Left colon (tissue), 2 donors: ENCODE measurements at regions not wholly inside any gene's neighbourhood (a gene's known extent, or its start where the extent isn't known, plus 50 kb on each side); places are given as distances from the start of the nearest gene placed in this dataset.
"Not testable (repeated sequence)": the region's sequence is repeated elsewhere in the genome, so short reads cannot be mapped to it uniquely, and the experiment has no call there.

Experiments used
- ATAC-seq: fragments of 200-7000 bp; cut with Tn5 transposase; one replicate; pipeline ENCODE4 v1.9.1; 2020; ENCODE audit warnings: mild to moderate bottlenecking, moderate library complexity
- DNase-seq, 2 donors: peaks; one replicate each; pipeline ENCODE4 v3.0.0-alpha.2; 2020
- intact Hi-C, 2 donors: fragments of 100-400 bp; cut with DNase I in 1 of 2; cut with micrococcal nuclease in 1 of 2; formaldehyde crosslinking; loops; one replicate each; pipeline versions ENCODE4 v1.11.2 to v1.14.0; 2022; cut with DNase I, micrococcal nuclease
- donor health status: DM: no; HTN: no; CAD: no.
- donor health status: DM: yes; HTN: yes; CAD: no.

DNA sequence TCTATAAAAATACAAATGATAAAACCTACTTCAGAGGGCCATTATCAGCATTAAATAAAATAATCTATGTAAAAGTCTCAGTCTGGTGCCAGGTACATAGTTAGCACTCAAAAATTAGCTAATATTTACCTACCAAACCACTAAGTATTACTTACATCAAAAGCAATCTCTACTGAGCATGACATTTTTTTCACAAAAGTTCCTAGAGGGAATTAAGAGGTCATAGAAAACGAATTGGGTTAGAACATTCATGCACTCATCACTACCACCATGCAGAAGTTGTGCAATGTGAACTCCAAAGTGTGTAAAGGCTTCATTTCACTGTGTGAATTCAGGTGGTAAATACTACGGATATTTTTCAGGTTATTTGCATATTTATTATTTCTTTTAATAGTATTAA, 209.5 kb upstream of the FGF13 start:
- DNase-seq (no peak), ATAC-seq (no peak)
- intact Hi-C loops = loop anchor here in 1 of 2 donors (10.0 kb wide), 1 partner anchor 56 kb away; no protein-coding TSS in a partner anchor

GRCh38 chrX:138917781-138918180, 206.3 kb upstream of the FGF13 start:
- ATAC-seq = no peak
- no peak for DNase-seq
- intact Hi-C loops = no loop called here

- intact Hi-C loops = no loop called here
- ATAC-seq = no peak
- DNase-seq = no peak
Measured at GRCh38 chrX:138914767-138915166, 203.2 kb upstream of the FGF13 start.

GRCh38 chrX:138908577-138908976, 197.1 kb upstream of the FGF13 start:
- intact Hi-C loops = no loop called here
- DNase-seq = no peak
- ATAC-seq = no peak

DNA sequence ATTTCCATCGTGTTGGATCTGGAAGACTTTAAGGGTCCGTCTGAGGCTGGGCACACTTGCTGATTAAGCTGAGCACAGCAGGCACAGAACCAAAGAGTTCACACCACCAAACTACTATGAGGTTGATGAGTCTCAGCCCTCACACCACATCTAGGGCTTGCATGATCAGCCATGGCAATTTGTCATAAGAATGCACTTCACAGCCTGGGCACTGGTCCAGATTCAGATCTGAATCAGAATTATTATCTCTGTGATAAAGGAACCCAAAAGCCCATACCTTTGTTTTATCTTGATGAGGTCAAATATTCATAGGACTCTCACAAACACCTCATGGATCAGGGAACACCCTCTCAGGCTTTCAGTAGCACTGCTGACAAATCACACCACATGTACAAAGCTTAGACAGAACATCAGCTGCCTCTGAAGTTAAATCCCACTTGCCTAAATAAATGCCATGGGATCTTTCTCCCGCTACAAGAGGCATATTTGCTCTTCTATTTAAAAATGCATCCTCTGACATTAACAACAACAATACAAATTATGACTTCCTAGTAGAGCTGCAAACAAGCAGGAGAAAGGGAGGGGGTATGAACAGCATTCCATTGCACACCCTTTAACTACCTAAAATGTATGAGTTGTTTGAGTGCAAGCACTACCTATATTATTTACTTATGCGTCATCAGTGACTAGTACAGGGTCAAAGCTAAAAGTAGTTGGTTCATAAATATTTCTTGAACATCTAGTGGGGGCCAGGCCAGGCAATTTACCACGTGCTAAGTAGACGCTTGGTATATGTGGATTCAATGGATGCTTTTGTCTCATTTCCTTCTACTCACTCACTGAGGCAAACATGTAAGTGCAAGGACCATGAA, 186.3 kb upstream of the FGF13 start:
- ATAC-seq (no peak), DNase-seq (no peak)
- intact Hi-C loops = no loop called here

GRCh38 chrX:138890491-138890890, 179.0 kb upstream of the FGF13 start:
- no peak for DNase-seq
- no peak for ATAC-seq
- intact Hi-C loops = no loop called here

GRCh38 chrX:138889149-138889548, 177.6 kb upstream of the FGF13 start:
- intact Hi-C loops = no loop called here
- no peak for DNase-seq
- no peak for ATAC-seq

DNA sequence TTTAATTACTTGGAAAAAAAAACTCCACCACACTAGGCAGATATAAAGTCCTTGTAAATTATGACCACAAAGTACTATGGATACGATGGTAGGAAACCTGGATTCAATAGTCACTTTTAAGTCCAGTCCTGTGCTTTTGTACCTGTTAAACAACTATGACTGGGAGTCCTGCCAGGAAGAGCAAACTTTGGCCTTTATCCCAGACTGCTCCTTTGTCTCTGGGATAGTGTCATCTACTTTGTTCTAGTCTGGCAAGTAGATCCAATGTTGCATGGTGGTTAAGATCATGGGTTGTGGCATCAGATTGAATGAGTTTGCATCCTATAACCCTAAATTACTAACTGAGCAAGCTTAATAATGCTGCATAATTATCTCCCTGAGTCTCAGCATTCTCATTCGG, 175.3 kb upstream of the FGF13 start:
- no peak for DNase-seq
- intact Hi-C loops = no loop called here
- no peak for ATAC-seq

GRCh38 chrX:138885886-138886285, 174.4 kb upstream of the FGF13 start:
- no peak for DNase-seq
- intact Hi-C loops = no loop called here
- no peak for ATAC-seq

DNA sequence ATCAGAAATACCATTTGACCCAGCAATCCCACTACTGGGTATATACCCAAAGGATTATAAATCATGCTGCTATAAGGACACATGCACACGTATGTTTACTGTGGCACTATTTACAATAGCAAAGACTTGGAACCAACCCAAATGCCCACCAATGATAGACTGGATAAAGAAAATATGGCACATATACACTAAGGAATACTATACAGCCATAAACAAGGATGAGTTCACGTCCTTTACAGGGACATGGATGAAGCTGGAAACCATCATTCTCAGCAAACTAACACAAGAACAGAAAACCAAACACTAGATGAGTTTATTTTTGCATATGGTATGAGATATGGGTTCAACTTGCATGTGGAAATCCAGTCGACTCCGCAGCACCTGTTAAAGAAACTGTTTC, 168.8 kb upstream of the FGF13 start:
- intact Hi-C loops, DNase-seq, ATAC-seq: not testable (repeated sequence)

DNA sequence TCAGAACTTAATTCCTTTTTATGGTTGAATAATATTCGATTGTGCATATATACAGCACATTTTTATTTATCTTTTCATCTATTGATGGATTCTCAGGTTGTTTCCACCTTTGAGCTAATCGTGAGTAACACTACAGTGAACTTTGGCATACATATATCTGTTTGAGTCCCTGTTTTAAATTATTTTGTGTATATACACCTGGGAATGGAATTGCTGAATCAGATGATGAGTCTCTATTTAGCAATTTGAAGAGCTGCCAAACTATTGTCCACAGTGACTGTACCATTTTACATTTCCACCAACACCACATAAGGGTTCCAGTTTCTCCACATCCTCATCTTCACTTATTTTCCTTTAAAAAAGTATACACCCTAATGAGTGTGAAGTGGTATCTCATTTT, 166.2 kb upstream of the FGF13 start:
- ATAC-seq (no peak), DNase-seq (no peak)
- intact Hi-C loops = no loop called here

DNA sequence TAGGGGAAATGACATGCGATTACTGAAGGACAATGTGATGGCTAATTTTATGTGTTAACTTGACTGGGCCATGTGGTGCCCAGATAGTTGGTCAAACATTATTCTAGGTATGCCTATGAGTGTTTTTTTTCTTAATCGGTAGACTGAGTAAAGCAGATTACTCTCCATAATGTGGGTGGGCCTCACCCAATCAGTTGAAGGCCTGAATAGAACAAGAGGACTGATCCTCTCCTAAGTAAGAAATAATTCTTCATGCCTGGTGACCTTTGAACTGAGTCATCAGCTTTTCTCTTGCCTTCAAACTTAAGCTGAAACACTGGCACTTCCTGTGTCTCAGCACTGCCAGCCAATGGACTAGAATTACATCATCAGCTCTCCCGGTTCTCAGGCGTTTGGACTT, 164.0 kb upstream of the FGF13 start:
- ATAC-seq (no peak), DNase-seq (no peak)
- intact Hi-C loops = no loop called here

DNA sequence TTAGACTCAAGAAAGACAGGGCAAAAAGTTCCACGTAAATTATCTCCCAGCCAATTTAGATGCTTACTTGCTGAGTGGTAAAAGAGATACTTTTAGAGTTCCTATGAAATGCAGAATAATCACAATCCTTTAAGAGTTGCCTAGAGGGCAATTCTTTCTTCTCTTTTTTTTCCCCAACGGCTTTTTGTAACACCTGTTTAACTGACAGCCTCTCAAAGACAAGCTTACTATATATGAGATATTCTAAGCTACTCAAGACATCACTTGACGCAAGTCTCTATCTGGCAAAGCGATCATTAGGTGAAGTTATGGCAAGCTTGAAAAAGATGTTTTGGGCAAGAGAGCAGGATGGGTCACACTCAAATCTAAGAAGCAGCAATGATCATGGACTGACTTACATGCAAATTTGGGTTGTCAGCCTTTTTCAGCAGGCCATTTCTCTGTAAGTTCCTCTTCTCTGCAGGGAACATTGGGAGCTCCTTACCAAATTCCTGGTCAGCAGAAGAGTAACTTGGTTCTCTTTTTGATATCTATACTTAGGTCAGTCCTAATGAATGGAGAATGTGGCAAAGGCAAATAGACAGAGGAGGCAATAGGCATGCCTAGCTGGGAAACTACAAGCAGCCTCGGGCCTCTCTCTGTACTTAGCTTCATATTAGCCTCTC, 162.9 kb upstream of the FGF13 start:
- ATAC-seq = no peak
- no peak for DNase-seq
- intact Hi-C loops = no loop called here

DNA sequence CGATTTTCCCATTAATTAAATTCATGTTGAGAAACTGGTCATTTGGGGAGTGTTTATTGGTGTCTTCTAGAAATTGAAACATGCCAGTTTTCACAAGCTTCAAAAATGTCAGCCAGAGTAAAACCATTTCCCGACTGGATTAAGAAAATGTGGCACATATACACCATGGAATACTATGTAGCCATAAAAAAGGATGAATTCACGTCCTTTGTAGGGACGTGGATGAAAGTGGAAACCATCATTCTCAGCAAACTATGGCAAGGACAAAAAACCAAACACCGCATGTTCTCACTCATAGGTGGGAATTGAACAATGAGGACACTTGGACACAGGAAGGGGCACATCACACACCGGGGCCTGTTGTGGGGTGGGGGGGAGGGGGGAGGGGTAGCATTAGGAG, 162.1 kb upstream of the FGF13 start:
- ATAC-seq, intact Hi-C loops, DNase-seq: not testable (repeated sequence)

- no peak for ATAC-seq
- intact Hi-C loops = no loop called here
- DNase-seq = no peak
Measured at GRCh38 chrX:138872537-138872936, 161.0 kb upstream of the FGF13 start.

DNA sequence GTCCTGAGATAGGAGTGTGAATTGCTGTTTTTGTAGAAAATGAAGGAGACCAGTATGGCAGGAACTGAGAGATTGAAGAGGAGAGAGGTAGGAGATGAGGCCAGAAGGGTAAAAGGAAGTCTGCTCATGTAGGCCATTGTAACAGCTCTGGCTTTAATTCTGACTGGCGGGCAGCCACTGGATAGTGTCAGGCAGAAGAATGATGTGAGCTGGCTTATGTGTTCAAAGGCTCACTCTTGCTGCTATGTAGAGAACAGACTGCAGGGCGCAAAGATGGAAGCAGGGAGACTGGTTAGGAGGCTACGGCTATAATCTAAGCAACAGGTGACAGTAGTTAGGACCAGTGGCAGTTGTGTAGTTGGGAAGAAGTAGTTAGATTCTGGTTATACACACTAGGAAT, 160.2 kb upstream of the FGF13 start:
- DNase-seq (no peak), ATAC-seq (no peak)
- intact Hi-C loops = no loop called here

GRCh38 chrX:138866643-138867042, 155.1 kb upstream of the FGF13 start:
- no peak for ATAC-seq
- DNase-seq = no peak
- intact Hi-C loops = loop anchor here in 1 of 2 donors (10.0 kb wide), 1 partner anchor 58 kb away; no protein-coding TSS in a partner anchor

- ATAC-seq (no peak), DNase-seq (no peak)
- intact Hi-C loops = loop anchor here in 1 of 2 donors (10.0 kb wide), 1 partner anchor 60 kb away; no protein-coding TSS in a partner anchor
Measured at GRCh38 chrX:138865093-138865649, 153.7 kb upstream of the FGF13 start.

- intact Hi-C loops = no loop called here
- ATAC-seq = no peak
- DNase-seq = no peak
Measured at GRCh38 chrX:138859421-138859820, 147.9 kb upstream of the FGF13 start.

DNA sequence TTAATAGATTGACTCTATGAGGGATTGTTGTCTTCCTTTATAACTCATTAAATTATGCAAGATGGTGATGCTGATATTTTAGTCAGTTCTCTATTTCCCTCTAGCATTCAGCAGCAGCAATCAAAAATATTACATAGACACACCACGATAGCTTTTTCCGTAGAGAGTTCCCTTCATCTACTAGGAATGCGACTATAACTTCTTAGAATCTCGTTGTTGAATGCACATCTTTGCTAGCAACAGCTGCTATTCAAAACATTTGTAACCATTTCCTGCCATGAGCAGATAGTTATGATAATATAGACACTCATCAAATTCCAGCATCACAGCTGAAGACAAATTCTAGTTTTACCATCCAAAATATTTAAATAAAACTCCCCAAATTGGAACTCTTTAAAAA, 147.4 kb upstream of the FGF13 start:
- no peak for ATAC-seq
- intact Hi-C loops = no loop called here

More for the DNA sequence above, 147.4 kb upstream of the FGF13 start:
- no peak for DNase-seq
